RWPE2 (cell line): ENCODE measurements at regions not wholly inside any gene's neighbourhood (a gene's known extent, or its start where the extent isn't known, plus 50 kb on each side); places are given as distances from the start of the nearest gene placed in this dataset.
"Not testable (repeated sequence)": the region's sequence is repeated elsewhere in the genome, so short reads cannot be mapped to it uniquely, and the experiment has no call there.

ENCODE experiments used
- ATAC-seq: fragments of 200-7000 bp; cut with Tn5 transposase; 3 replicates; pipeline ENCODE4 v1.9.1; 2021; ENCODE audit warnings: low read depth
- DNase-seq: peaks from one replicate; pipeline ENCODE4 v3.0.0-alpha.2; 2020; ENCODE audit warnings: low spot score
- H3K27ac ChIP-seq: fragments of 450-650 bp; 2 replicates; pipeline ENCODE4 v1.5.1; 2017; ENCODE audit warnings: mild to moderate bottlenecking; ENCODE audit not compliant: poor library complexity, severe bottlenecking
- H3K27me3 ChIP-seq: fragments of 250-450 bp; sonication (Bioruptor Pico); 2 replicates; pipeline ENCODE4 v1.5.1; 2021; ENCODE audit warnings: mild to moderate bottlenecking, moderate library complexity; ENCODE audit not compliant: insufficient read depth, poor library complexity, severe bottlenecking
- H3K36me3 ChIP-seq: fragments of 250-450 bp; sonication (Bioruptor Pico); 2 replicates; pipeline ENCODE4 v1.5.1; 2020; ENCODE audit warnings: low read depth, mild to moderate bottlenecking, moderate library complexity
- H3K4me1 ChIP-seq: fragments of 250-450 bp; sonication (Bioruptor Pico); 2 replicates; pipeline ENCODE4 v1.5.1; 2021; ENCODE audit warnings: mild to moderate bottlenecking, moderate library complexity; ENCODE audit not compliant: insufficient read depth, poor library complexity, severe bottlenecking
- H3K4me3 ChIP-seq: fragments of 250-450 bp; sonication (Bioruptor Pico); 2 replicates; pipeline ENCODE4 v1.5.1; 2021; ENCODE audit warnings: mild to moderate bottlenecking, moderate library complexity; ENCODE audit not compliant: severe bottlenecking
- H3K9me3 ChIP-seq: fragments of 250-450 bp; sonication (Bioruptor Pico); 2 replicates; pipeline ENCODE4 v1.5.1; 2021; ENCODE audit warnings: mild to moderate bottlenecking, moderate library complexity; ENCODE audit not compliant: severe bottlenecking
- CTCF ChIP-seq: fragments of 450-650 bp; IDR thresholded peaks from one replicate; pipeline ENCODE4 v1.5.1; 2017; ENCODE audit warnings: mild to moderate bottlenecking, moderate library complexity; ENCODE audit not compliant: poor library complexity, severe bottlenecking

DNA sequence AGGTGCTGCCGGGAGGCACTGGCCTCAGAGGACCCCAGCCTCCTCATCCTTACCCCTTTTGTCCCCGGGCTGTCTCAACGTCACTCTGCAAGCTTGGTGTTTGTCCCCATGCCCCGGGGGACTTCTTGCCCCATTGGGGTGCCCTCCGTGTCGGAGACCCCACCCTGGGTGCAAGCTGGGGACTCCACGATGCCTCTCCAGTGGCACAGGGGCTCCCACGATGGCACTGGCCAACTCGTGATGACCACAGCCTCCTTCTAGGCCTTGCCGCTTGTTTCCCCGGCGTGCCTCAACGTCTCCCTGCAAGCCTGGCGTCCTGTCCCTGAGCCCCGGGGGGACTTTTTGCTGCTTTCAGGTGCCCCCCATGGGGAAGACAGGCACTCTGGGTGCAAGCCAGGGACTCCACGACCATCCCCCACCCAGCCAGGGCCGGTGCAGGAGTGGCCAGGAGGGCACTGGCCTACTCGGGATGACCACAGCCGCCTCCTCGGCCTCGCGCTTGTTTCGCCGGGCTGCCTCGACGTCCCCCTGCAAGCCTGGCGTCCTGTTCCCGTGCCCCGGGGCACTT lies 237.0 kb downstream of the TUBA3C start:
- ATAC-seq (no peak), DNase-seq (peak; percentile 29)
- no peaks in the 10 kb centered on the region for H3K27me3 ChIP-seq
- H3K27ac ChIP-seq: no peak overlapping the region
- H3K4me3 ChIP-seq: no peak overlapping the region
- H3K36me3 ChIP-seq: no peaks in the 10 kb centered on the region
- no peaks in the 10 kb centered on the region for H3K9me3 ChIP-seq
- TF ChIP-seq CTCF: no peak
- H3K4me1 ChIP-seq: no peaks in the 10 kb centered on the region

- Histone ChIP-seq H3K9me3 (no peaks in the 10 kb centered on the region), H3K4me3 (no peak overlapping the region), H3K27me3 (no peaks in the 10 kb centered on the region), H3K36me3 (no peaks in the 10 kb centered on the region), H3K4me1 (no peaks in the 10 kb centered on the region), H3K27ac (no peak overlapping the region)
- no peak for TF ChIP-seq CTCF
- peak; percentile 26 for DNase-seq
- no peak for ATAC-seq
Measured at GRCh38 chr13:18943721-18944391, 237.8 kb downstream of the TUBA3C start.

- TF ChIP-seq CTCF: no peak
- Histone ChIP-seq H3K27me3 (no peaks in the 10 kb centered on the region), H3K4me3 (no peak overlapping the region), H3K36me3 (no peaks in the 10 kb centered on the region), H3K9me3 (no peaks in the 10 kb centered on the region), H3K4me1 (no peaks in the 10 kb centered on the region), H3K27ac (no peak overlapping the region)
- DNase-seq (peak; percentile 30), ATAC-seq (no peak)
Measured at GRCh38 chr13:18943273-18943672, 238.4 kb downstream of the TUBA3C start.

- Histone ChIP-seq H3K4me3 (no peak overlapping the region), H3K4me1 (no peaks in the 10 kb centered on the region), H3K36me3 (no peaks in the 10 kb centered on the region), H3K9me3 (no peaks in the 10 kb centered on the region), H3K27me3 (no peaks in the 10 kb centered on the region), H3K27ac (no peak overlapping the region)
- no peak for TF ChIP-seq CTCF
- ATAC-seq (peak; percentile 58; the same call in 2 of the 3 replicates), DNase-seq (no peak)
Measured at GRCh38 chr13:18936104-18936503, 245.5 kb downstream of the TUBA3C start.

DNA sequence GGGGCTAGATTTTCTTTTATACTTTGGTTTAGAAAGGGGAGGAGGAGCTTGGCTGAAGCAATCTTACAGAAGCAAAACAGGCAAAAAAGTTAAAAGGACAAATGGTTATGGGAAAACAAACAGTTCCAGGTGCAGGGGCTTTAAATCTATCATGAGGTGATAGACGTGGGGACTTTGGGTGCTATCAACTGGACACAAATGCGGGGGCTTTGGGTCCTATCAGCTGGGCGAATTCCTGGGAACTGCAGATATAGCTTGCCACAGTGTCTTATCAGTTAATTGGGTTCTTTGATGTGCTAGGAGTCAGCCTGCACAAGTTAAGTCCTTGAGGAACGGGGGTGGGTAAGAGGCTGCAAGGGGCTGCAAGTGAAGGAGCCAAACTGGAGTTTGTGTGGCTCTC lies 260.6 kb downstream of the TUBA3C start:
- Histone ChIP-seq H3K4me1 (no peaks in the 10 kb centered on the region), H3K4me3 (no peak overlapping the region), H3K27ac (no peak overlapping the region), H3K36me3 (no peaks in the 10 kb centered on the region), H3K27me3 (no peaks in the 10 kb centered on the region), H3K9me3 (no peaks in the 10 kb centered on the region)
- DNase-seq (no peak), ATAC-seq (no peak)
- no peak for TF ChIP-seq CTCF

- DNase-seq: not testable (repeated sequence)
Measured at GRCh38 chr13:18905096-18905495, 276.5 kb downstream of the TUBA3C start.

DNA sequence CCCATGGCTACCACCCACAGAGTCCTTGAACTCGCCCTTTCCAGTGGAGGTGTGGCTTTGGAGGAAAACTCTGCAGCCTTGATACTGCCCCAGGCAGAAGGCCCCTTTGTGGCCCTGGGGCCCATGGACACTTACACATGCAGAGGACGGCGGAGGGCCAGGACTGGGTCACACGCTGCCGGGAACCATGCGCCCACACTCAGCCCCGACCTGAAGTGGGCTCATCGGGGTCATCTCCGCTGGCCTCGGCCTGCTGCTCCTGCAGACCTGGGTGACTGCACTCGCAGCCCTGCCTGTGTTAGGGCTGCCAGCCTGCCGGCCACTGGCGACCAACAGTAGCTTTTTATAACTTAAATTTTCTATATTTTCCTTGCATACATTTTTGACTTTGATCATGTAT lies 286.2 kb downstream of the TUBA3C start:
- H3K4me3 ChIP-seq, H3K36me3 ChIP-seq, H3K4me1 ChIP-seq, H3K27me3 ChIP-seq, DNase-seq, H3K27ac ChIP-seq, H3K9me3 ChIP-seq, ATAC-seq: not testable (repeated sequence)

More at GRCh38 chr13:18905096-18905495, 276.5 kb downstream of the TUBA3C start:
- H3K27ac ChIP-seq, H3K36me3 ChIP-seq, H3K4me1 ChIP-seq, H3K9me3 ChIP-seq, H3K27me3 ChIP-seq, H3K4me3 ChIP-seq, ATAC-seq: not testable (repeated sequence)
